HUES64 (cell line): ENCODE measurements at regions not wholly inside any gene's neighbourhood (a gene's known extent, or its start where the extent isn't known, plus 50 kb on each side); places are given as distances from the start of the nearest gene placed in this dataset.

Experiments
- H3K27ac ChIP-seq: 2 replicates; pipeline ENCODE4 v1.7.0; 2013; ENCODE audit warnings: low read depth, low read length, inconsistent platforms
- H3K27me3 ChIP-seq: 2 replicates; pipeline ENCODE4 v1.6.1; 2013; ENCODE audit warnings: mild to moderate bottlenecking, low read length; ENCODE audit not compliant: insufficient read depth
- H3K36me3 ChIP-seq: 2 replicates; pipeline ENCODE4 v1.6.1; 2013; ENCODE audit warnings: mild to moderate bottlenecking, low read length; ENCODE audit not compliant: insufficient read depth
- H3K4me1 ChIP-seq: 2 replicates; pipeline ENCODE4 v1.6.1; 2013; ENCODE audit warnings: mild to moderate bottlenecking, low read length, moderate library complexity; ENCODE audit not compliant: insufficient read depth
- H3K4me3 ChIP-seq: 2 replicates; pipeline ENCODE4 v1.5.1; 2013; ENCODE audit warnings: mild to moderate bottlenecking, low read length, moderate library complexity
- H3K9ac ChIP-seq: 2 replicates; pipeline ENCODE4 v1.6.1; 2013; ENCODE audit warnings: mild to moderate bottlenecking, low read depth, low read length
- H3K9me3 ChIP-seq: 2 replicates; pipeline ENCODE4 v1.6.1; 2013; ENCODE audit warnings: low read depth, low read length; ENCODE audit not compliant: insufficient read depth
- WGBS: fragments of 150-250, 120-280 bp; methylation state at CpG from one replicate; pipeline ENCODE4 v1.1.7; 2013; ENCODE audit warnings: missing lambda C conversion rate; 5-methylcytosine and 5-hydroxymethylcytosine counted together

- H3K9ac ChIP-seq = no peak overlapping the region
- no peaks in the 10 kb centered on the region for H3K27me3 ChIP-seq
- no peak overlapping the region for H3K4me3 ChIP-seq
- H3K27ac ChIP-seq = no peak overlapping the region
- WGBS = 90% methylated on average over 19 of the region's 19 CpGs
- H3K4me1 ChIP-seq = peaks cover 10% of the 10 kb centered on the region
- H3K9me3 ChIP-seq = peaks cover 9% of the 10 kb centered on the region; the same call in 1 of the 2 replicates
- no peaks in the 10 kb centered on the region for H3K36me3 ChIP-seq
Observed at GRCh38 chr18:78071166-78071710, 821.6 kb downstream of the GALR1 start.

- Histone ChIP-seq H3K27ac (no peak overlapping the region), H3K4me1 (peaks cover 10% of the 10 kb centered on the region), H3K27me3 (no peaks in the 10 kb centered on the region), H3K4me3 (no peak overlapping the region), H3K9ac (no peak overlapping the region), H3K36me3 (no peaks in the 10 kb centered on the region), H3K9me3 (0 out of 2 replicates have a peak, but pooled peaks cover 5% of the 10 kb centered on the region)
- WGBS = 84% methylated on average over 3 of the region's 3 CpGs
Observed at GRCh38 chr18:78071776-78072175, 822.1 kb downstream of the GALR1 start.

GRCh38 chr18:78072375-78072774 is 822.7 kb downstream of the GALR1 start:
- Histone ChIP-seq H3K27ac (no peak overlapping the region), H3K9me3 (no peaks in the 10 kb centered on the region), H3K27me3 (no peaks in the 10 kb centered on the region), H3K9ac (no peak overlapping the region), H3K4me3 (no peak overlapping the region), H3K4me1 (peaks cover 10% of the 10 kb centered on the region), H3K36me3 (no peaks in the 10 kb centered on the region)
- WGBS = 92% methylated on average over 14 of the region's 14 CpGs

GRCh38 chr18:78073275-78073674 is 823.6 kb downstream of the GALR1 start:
- Histone ChIP-seq H3K27me3 (no peaks in the 10 kb centered on the region), H3K27ac (no peak overlapping the region), H3K9ac (no peak overlapping the region), H3K4me3 (no peak overlapping the region), H3K9me3 (no peaks in the 10 kb centered on the region), H3K36me3 (no peaks in the 10 kb centered on the region), H3K4me1 (peaks cover 10% of the 10 kb centered on the region)
- 70% methylated on average over 3 of the region's 5 CpGs for WGBS

- Histone ChIP-seq H3K27ac (no peak overlapping the region), H3K27me3 (no peaks in the 10 kb centered on the region), H3K9ac (no peak overlapping the region), H3K4me3 (no peak overlapping the region), H3K4me1 (peaks cover 10% of the 10 kb centered on the region), H3K9me3 (no peaks in the 10 kb centered on the region), H3K36me3 (no peaks in the 10 kb centered on the region)
- 63% methylated on average over 12 of the region's 12 CpGs for WGBS
Observed at GRCh38 chr18:78074400-78075020, 824.9 kb downstream of the GALR1 start.

- H3K4me3 ChIP-seq = no peak overlapping the region
- no peak overlapping the region for H3K9ac ChIP-seq
- 94% methylated on average over 13 of the region's 13 CpGs for WGBS
- no peaks in the 10 kb centered on the region for H3K27me3 ChIP-seq
- H3K9me3 ChIP-seq = no peaks in the 10 kb centered on the region
- H3K27ac ChIP-seq = no peak overlapping the region
- H3K4me1 ChIP-seq = no peaks in the 10 kb centered on the region; the same call in 1 of the 2 replicates
- no peaks in the 10 kb centered on the region for H3K36me3 ChIP-seq
Observed at GRCh38 chr18:78080081-78080480, 830.4 kb downstream of the GALR1 start.

- 95% methylated on average over 5 of the region's 5 CpGs for whole genome bisulfite sequencing
- H3K9me3 ChIP-seq = no peaks in the 10 kb centered on the region
- no peaks in the 10 kb centered on the region; the same call in 1 of the 2 replicates for H3K4me1 ChIP-seq
- no peaks in the 10 kb centered on the region for H3K27me3 ChIP-seq
- H3K4me3 ChIP-seq = no peak overlapping the region
- H3K9ac ChIP-seq = no peak overlapping the region
- H3K27ac ChIP-seq = no peak overlapping the region
- H3K36me3 ChIP-seq = no peaks in the 10 kb centered on the region
Observed at GRCh38 chr18:78080761-78081160, 831.1 kb downstream of the GALR1 start.

GRCh38 chr18:78082816-78083215 is 833.2 kb downstream of the GALR1 start:
- H3K9ac ChIP-seq = no peak overlapping the region
- H3K4me1 ChIP-seq = no peaks in the 10 kb centered on the region; the same call in 1 of the 2 replicates
- no peak overlapping the region for H3K27ac ChIP-seq
- H3K27me3 ChIP-seq = no peaks in the 10 kb centered on the region
- WGBS = 76% methylated on average over 7 of the region's 7 CpGs
- H3K36me3 ChIP-seq = no peaks in the 10 kb centered on the region
- no peak overlapping the region for H3K4me3 ChIP-seq
- H3K9me3 ChIP-seq = no peaks in the 10 kb centered on the region

- H3K27me3 ChIP-seq = no peaks in the 10 kb centered on the region
- H3K4me3 ChIP-seq = no peak overlapping the region
- no peaks in the 10 kb centered on the region for H3K9me3 ChIP-seq
- no peak overlapping the region for H3K9ac ChIP-seq
- WGBS = 95% methylated on average over 43 of the region's 43 CpGs
- no peaks in the 10 kb centered on the region for H3K36me3 ChIP-seq
- no peaks in the 10 kb centered on the region for H3K4me1 ChIP-seq
- no peak overlapping the region for H3K27ac ChIP-seq
Observed at GRCh38 chr18:78085241-78086185, 835.9 kb downstream of the GALR1 start.

- no peaks in the 10 kb centered on the region for H3K4me1 ChIP-seq
- H3K36me3 ChIP-seq = no peaks in the 10 kb centered on the region
- 97% methylated on average over 10 of the region's 10 CpGs for WGBS
- H3K9me3 ChIP-seq = no peaks in the 10 kb centered on the region
- H3K27me3 ChIP-seq = no peaks in the 10 kb centered on the region
- no peak overlapping the region for H3K9ac ChIP-seq
- no peak overlapping the region for H3K4me3 ChIP-seq
- no peak overlapping the region for H3K27ac ChIP-seq
Observed at GRCh38 chr18:78086931-78087330, 837.3 kb downstream of the GALR1 start.

GRCh38 chr18:78087338-78087737 is 837.7 kb downstream of the GALR1 start:
- WGBS = 98% methylated on average over 2 of the region's 2 CpGs

More at GRCh38 chr18:78087338-78087737, 837.7 kb downstream of the GALR1 start:
- Histone ChIP-seq H3K4me3 (no peak overlapping the region), H3K9me3 (no peaks in the 10 kb centered on the region), H3K9ac (no peak overlapping the region), H3K36me3 (no peaks in the 10 kb centered on the region), H3K27ac (no peak overlapping the region), H3K4me1 (no peaks in the 10 kb centered on the region), H3K27me3 (no peaks in the 10 kb centered on the region)
